GM18519 (cell line): ENCODE measurements at regions not wholly inside any gene's neighbourhood (a gene's known extent, or its start where the extent isn't known, plus 50 kb on each side); places are given as distances from the start of the nearest gene placed in this dataset.
"Not testable (repeated sequence)": the region's sequence is repeated elsewhere in the genome, so short reads cannot be mapped to it uniquely, and the experiment has no call there.

Experiments
- ATAC-seq: cut with Tn5 transposase; IDR thresholded peaks from one replicate; pipeline ENCODE4 v1.9.1; 2021; ENCODE audit warnings: mild to moderate bottlenecking, moderate library complexity; ENCODE audit not compliant: unreplicated experiment, low FRiP score

- no peak for ATAC-seq
These were observed 778.1 kb upstream of the TMPRSS15 start for GRCh38 chr21:19181604-19182140.

DNA sequence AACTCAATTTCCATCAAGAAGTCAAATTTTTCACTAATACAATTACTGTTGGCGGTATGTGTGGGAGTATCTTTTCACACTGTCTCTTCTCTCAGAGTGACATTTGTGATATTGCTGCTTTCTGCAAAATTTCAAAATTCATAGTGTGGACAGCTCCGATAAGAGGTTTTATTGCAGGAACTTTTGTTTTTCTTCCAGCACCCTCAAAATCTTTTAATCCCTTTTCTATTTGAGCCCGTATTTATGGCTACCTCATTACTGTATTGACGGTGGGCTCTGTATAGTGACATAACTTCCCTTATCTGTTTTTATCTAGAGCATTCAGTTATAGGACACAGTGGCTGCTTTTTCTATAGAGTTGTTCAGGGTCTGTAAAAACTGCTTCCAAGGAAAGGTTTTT lies 794.4 kb upstream of the TMPRSS15 start:
- no peak for ATAC-seq

- ATAC-seq: no peak
These were observed 795.2 kb upstream of the TMPRSS15 start for GRCh38 chr21:19198801-19199200.

- no peak for ATAC-seq
These were observed 814.6 kb upstream of the TMPRSS15 start for GRCh38 chr21:19218163-19218562.

DNA sequence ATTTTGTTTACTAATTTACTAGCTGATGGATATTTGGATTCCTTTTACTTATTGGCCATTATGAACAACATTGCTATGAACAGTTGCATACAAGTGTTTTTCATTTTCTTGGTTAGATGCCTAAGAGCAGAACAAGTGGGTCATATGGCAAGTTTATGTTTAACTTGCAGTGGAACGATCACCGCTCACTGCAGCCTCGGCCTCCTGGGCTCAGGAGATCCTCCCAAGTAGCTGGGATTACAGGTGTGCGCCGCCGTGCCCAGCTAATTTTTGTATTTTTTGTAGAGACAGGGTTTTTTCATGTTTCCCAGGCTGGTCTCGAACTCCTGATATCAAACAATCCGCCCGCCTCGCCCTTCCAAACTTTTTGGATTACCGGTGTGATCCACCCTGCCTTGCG lies 820.5 kb upstream of the TMPRSS15 start:
- no peak for ATAC-seq

DNA sequence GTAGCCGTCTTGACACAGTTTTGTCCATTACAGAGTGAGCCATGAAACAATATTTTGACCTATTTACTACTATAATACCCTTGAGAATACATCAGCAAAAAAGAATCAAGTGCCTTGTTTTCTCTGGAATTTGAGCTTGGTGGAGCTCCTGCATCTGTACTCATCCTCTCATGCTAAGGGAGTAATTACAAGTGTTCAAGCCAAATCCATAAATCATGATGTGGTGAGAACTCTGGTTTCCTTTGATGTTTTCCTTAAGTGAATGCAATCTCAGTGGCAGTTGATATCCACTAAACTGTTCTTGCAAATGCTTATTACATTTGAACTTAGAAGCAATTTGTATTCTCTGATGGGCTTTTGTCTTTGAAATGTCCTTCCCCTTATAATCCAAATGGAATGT lies 824.6 kb upstream of the TMPRSS15 start:
- ATAC-seq: no peak

GRCh38 chr21:19233841-19234240 lies 830.3 kb upstream of the TMPRSS15 start:
- ATAC-seq: not testable (repeated sequence)

- no peak for ATAC-seq
These were observed 832.6 kb upstream of the TMPRSS15 start for GRCh38 chr21:19236209-19236608.

DNA sequence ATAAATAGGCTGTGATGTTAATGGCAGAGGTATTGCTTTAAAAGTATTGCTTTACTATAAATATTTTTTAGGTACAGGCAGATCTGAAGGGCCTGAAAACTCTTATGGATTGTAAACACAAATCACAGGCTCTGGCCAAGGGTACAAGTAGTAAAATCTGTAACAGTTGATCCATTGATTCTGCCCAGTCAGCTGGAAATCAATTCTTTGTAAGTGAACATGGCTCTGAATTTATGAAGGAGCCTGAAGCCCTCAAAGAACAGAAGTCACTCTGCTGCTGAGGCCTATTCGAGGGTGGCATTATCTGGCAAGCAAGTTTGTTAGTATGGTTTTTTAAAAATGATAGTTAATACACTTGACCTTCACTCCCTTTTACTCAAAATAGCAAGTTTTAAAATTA lies 834.0 kb upstream of the TMPRSS15 start:
- ATAC-seq: no peak

GRCh38 chr21:19239696-19240095 lies 836.1 kb upstream of the TMPRSS15 start:
- no peak for ATAC-seq

DNA sequence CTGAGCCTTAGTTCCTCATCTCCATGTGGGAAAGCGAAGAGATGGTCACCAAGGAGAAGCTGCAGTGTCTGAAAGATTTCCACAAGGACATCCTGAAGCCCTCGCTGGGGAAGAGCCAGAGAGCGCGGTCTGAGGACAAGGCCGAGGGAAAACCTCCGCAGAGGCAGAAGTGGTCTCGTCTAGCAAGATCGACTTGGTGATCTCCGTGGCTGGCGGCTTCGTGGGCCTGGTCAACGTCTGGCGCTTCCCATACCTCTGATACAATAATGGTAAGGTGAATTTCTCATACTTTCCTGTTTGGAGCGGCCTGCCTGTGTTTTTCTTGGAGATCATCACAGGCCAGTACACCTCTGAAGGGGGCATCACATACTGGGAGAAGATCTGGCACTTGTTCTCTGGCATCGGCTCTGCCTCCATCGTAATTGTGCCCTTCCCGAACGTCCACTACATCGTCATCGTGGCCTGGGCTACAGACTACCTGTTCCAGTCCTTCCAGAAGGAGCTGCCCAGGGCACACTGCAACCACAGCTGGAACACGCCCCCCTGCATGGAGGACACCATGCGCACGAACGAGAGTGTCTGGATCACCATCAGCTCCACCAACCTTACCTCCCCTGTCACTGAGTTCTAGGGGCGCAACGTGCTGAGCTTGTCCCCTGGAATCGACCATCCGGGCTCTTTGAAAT lies 841.1 kb upstream of the TMPRSS15 start:
- ATAC-seq: no peak

DNA sequence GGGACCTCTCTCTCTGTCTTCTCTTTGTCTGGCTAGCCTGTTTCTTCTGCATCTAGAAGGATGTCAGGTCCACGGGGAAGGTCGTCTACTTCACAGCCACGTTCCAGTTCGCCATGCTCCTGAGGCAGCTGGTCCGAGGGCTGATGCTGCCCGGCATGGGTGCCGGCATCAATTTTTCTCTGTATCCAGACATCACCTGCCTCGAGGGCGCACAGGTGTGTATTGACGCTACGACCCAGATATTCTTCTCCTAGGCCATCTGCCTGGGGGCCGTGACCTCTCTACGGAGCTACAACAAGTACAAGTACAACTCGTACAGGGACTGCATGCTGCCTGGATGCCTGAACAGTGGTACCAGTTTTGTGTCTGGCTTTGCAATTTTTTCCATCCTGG lies 841.6 kb upstream of the TMPRSS15 start:
- ATAC-seq: no peak

GRCh38 chr21:19246018-19246417 lies 842.4 kb upstream of the TMPRSS15 start:
- ATAC-seq: no peak

DNA sequence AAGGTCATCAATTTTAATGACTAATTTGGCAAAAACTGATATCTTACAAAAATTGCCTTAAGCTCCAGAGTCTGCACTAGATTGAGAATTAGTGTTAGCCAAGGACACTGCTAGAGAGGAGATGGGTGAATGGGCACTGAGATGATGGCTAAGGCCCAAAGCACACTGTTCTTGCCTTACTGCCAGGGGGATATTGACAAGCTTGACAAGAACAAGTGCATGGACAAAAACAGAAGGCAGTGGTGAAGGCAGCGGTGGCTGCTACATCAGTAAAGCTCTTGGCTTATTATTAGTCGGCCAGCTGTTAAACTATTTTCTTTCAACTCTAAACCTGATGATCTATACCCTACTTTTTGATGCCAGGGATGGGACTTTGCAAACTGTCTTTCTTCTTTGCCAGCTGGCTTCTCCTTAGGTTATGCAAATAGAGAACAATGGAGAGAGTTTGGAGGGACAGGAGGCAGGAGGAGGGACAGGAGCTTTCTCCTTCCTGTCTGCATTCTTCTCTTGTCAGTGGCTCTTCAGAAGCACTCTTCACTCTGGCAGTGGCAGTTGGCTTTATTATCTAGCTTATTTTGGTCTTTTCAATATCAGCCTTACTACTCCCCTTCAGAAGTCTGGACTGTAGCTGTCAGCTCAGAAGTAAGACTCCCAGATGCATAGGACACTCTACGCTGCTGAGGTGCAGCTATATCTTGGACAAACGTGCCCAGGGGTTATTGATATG lies 853.5 kb upstream of the TMPRSS15 start:
- ATAC-seq: no peak

DNA sequence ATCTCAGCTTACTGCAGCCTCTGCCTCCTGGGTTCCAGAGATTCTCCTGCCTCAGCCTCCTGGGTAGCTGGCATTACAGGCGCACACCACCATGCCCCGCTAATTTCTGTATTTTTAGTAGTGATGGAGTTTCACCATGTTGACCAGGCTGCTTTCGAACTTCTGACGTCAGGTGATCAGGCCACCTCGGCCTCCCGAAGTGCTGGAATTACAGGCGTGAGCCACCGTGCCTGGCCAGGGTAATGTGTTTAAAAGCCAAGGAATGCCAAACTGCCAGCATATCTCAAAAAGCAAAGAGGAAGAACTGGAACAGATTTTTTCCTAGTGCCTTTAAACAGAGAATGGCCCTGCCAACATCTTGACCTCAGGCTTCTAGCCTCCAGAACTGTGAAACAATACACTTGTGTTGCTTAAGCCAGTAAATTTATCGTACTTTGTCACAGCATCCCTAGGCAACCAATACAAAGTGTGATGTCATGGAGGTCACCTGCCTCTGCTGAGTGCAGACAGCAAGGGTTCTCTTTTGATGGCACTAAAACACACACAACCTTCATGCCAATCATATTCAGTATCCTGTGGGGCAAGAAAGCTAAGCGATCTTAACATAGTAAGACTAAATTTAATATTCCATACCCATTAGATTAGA lies 858.3 kb upstream of the TMPRSS15 start:
- ATAC-seq: no peak

- no peak for ATAC-seq
These were observed 863.1 kb upstream of the TMPRSS15 start for GRCh38 chr21:19266636-19267035.

DNA sequence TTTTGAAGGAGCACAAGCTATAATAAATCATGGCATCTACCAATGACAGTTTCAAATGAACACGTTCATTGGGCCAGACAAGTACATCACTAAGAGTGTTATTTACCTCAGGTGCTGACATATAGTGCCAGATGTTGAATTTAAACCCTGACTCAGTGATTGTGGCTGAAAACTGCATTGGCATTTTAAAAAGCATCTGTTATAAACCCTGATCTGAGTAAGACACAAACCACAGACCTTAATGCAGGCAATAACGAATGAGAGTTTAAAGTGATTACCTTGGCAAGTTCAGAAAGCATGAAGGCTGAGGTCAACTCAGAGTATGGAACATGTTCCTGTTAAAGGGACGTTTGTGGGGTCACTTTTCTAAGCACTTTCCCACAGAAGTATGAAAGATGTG lies 865.1 kb upstream of the TMPRSS15 start:
- no peak for ATAC-seq

DNA sequence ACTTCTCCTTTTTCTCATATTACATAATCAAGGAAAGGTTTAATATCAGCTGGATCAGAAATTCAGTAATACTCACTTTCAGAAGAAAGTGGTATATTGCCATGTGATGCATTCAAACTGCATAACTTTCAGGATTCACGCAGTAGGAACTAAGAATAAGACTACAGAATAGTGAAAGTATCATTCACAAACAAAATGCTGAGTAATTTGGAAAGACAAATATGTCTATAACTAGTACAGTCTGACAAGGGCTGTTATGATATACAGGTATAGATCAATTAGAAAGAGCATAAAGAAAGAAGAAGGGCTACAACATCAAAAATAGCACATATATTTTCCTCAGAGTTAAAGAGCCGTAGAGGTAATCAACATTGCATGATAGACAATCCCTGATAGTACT lies 871.5 kb upstream of the TMPRSS15 start:
- ATAC-seq: no peak

DNA sequence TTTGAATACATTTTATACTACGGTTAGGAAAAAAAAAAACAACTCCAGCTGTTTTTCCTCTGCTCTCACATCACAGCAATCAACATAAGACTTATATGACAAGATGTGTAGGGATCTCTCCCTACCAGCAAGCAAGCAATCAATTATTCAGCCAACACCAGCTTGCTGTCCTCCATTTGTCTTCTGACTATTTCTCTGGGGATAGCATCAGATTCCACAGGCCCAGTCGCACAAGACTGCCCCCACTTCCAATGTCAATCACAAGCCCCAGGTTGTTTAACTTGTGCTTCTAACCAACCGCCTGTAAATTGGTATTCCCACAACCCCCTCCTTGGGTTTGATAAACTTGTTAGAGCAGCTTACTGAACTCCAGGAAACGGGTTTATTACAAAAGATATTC lies 873.1 kb upstream of the TMPRSS15 start:
- ATAC-seq: no peak

GRCh38 chr21:19286876-19287275 lies 883.3 kb upstream of the TMPRSS15 start:
- ATAC-seq: no peak

DNA sequence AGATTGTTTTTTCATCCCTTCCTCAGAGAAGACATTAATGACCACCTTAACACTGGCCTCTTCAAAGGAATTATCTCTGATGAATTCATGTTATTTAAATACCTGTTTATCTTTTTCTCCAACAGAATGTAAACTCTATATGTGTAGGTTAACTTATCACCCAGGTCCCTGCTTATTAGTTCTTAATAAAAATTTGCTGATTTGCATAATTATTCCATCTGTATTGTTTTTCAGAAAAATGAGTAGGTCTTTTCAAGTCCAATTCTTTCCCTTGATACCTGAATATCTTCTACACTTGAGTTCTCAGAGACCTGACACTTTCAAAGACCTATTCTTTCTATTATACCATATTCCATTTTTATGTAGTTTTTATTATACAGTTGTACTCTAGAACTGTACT lies 886.7 kb upstream of the TMPRSS15 start:
- no peak for ATAC-seq

- no peak for ATAC-seq
These were observed 916.7 kb upstream of the TMPRSS15 start for GRCh38 chr21:19320291-19320690.
